ENCODE measurements at regions not wholly inside any gene's neighbourhood (a gene's known extent, or its start where the extent isn't known, plus 50 kb on each side); places are given as distances from the start of the nearest gene placed in this dataset.

- no peak for ATAC-seq
- TF ChIP-seq CTCF (IDR thresholded peaks at IDR 0.05), result no peak
- Histone ChIP-seq H3K27ac (no peak overlapping the region), H3K9me3 (no peaks in the 10 kb centered on the region), H3K27me3 (ENCODE audit: low read depth) (no peaks in the 10 kb centered on the region), H3K36me3 (no peaks in the 10 kb centered on the region), H3K4me1 (no peaks in the 10 kb centered on the region), H3K4me3 (no peak overlapping the region)
- intact Hi-C loops (cut with DNase I), result no loop called here
- DNase-seq, result no peak
Measured at GRCh38 chr18:78740876-78741275, 238.7 kb upstream of the SALL3 start.

GRCh38 chr18:78741381-78742217 is 238.0 kb upstream of the SALL3 start:
- ATAC-seq (no peak), DNase-seq (no peak)
- Histone ChIP-seq H3K27me3 (ENCODE audit: low read depth) (no peaks in the 10 kb centered on the region), H3K9me3 (no peaks in the 10 kb centered on the region), H3K27ac (no peak overlapping the region), H3K4me3 (no peak overlapping the region), H3K36me3 (no peaks in the 10 kb centered on the region), H3K4me1 (no peaks in the 10 kb centered on the region)
- TF ChIP-seq CTCF (IDR thresholded peaks at IDR 0.05), result no peak
- intact Hi-C loops (cut with DNase I), result no loop called here

GRCh38 chr18:78742218-78742745 is 237.3 kb upstream of the SALL3 start:
- Histone ChIP-seq H3K4me1 (no peaks in the 10 kb centered on the region), H3K36me3 (no peaks in the 10 kb centered on the region), H3K27ac (no peak overlapping the region), H3K4me3 (no peak overlapping the region), H3K9me3 (no peaks in the 10 kb centered on the region), H3K27me3 (ENCODE audit: low read depth) (no peaks in the 10 kb centered on the region)
- TF ChIP-seq CTCF (IDR thresholded peaks at IDR 0.05), result no peak
- intact Hi-C loops (cut with DNase I), result no loop called here
- ATAC-seq (no peak), DNase-seq (no peak)

- no peaks in the 10 kb centered on the region for H3K4me1 ChIP-seq
- H3K27me3 ChIP-seq (ENCODE audit: low read depth), result no peaks in the 10 kb centered on the region
- no peak for DNase-seq
- no peak for ATAC-seq
- intact Hi-C loops (cut with DNase I), result no loop called here
- no peak overlapping the region for H3K4me3 ChIP-seq
- H3K27ac ChIP-seq, result no peak overlapping the region
- no peaks in the 10 kb centered on the region for H3K36me3 ChIP-seq
- no peaks in the 10 kb centered on the region for H3K9me3 ChIP-seq
- no peak for TF ChIP-seq CTCF (IDR thresholded peaks at IDR 0.05)
Measured at GRCh38 chr18:78743078-78743477, 236.5 kb upstream of the SALL3 start.

- intact Hi-C loops (cut with DNase I), result no loop called here
- DNase-seq (no peak), ATAC-seq (no peak)
- Histone ChIP-seq H3K9me3 (no peaks in the 10 kb centered on the region), H3K27me3 (ENCODE audit: low read depth) (no peaks in the 10 kb centered on the region), H3K4me1 (no peaks in the 10 kb centered on the region), H3K36me3 (no peaks in the 10 kb centered on the region), H3K27ac (no peak overlapping the region), H3K4me3 (no peak overlapping the region)
- no peak for TF ChIP-seq CTCF (IDR thresholded peaks at IDR 0.05)
Measured at GRCh38 chr18:78751664-78752063, 228.0 kb upstream of the SALL3 start.

All from lower lobe of right lung (tissue), 2 donors.